K562 (cell line): ENCODE measurements at regions not wholly inside any gene's neighbourhood (a gene's known extent, or its start where the extent isn't known, plus 50 kb on each side); places are given as distances from the start of the nearest gene placed in this dataset.

Experiments used
- ATAC-seq: fragments of 200-7000 bp; cut with Tn5 transposase; 3 replicates; pipeline ENCODE4 v1.9.1; 2020; ENCODE audit warnings: moderate library complexity
- BruUV-seq: library from RNA; stranded (reverse); fragments of 400-500 nt; replicated peaks from 2 replicates; lab custom pipeline; 2021; lab: Mats Ljungman, UMichigan
- CTCF ChIA-PET: fragments of 300-600 bp; formaldehyde crosslinking; extraction: SDS; loops from one replicate; lab custom pipeline; 2021; ENCODE audit warnings: low intra/inter-chr PET ratio; lab: Yijun Ruan, JAX
- POLR2A ChIA-PET: fragments of 300-600, 350-650 bp; sonication (Branson Sonifier 250); formaldehyde crosslinking; extraction: SDS; loops from one replicate; lab custom pipeline; 2021; ENCODE audit warnings: antibody characterized with exemption, inconsistent platforms; lab: Yijun Ruan, JAX
- DNase-seq, 4 experiments: peaks; one replicate each; pipeline versions ENCODE4 v3.0.0 to v3.0.0-alpha.2; 2011 to 2018; ENCODE audit warnings: low spot score in 3 of 4, mixed read lengths in 3 of 4; ENCODE audit errors: extremely low read depth in 1 of 4
- FAIRE-seq: peaks from 2 replicates; lab custom pipeline; 2011; peaks lifted over from hg19 to GRCh38; lab: Jason Lieb, UNC
- H2AFZ ChIP-seq: 2 replicates; pipeline ENCODE4 v1.6.0; 2011; ENCODE audit warnings: low read depth, low read length, control low read depth, inconsistent platforms
- H3K27ac ChIP-seq: fragments of 200-600 bp; 3 replicates; pipeline ENCODE4 v1.8.0; 2011; ENCODE audit warnings: low read depth, mild to moderate bottlenecking, control low read depth, inconsistent platforms, low read length, moderate library complexity, mixed read lengths; ENCODE audit errors: extremely low read depth
- H3K27me3 ChIP-seq, 2 experiments: fragments of 300-600 bp in 1 of 2; 2 replicates in 1 of 2; 3 replicates in 1 of 2; pipeline versions ENCODE4 v1.6.0 to v1.8.0; 2011; ENCODE audit warnings: inconsistent platforms in 2 of 2, low read length in 2 of 2, mild to moderate bottlenecking in 1 of 2, mixed read lengths in 1 of 2, moderate library complexity in 1 of 2; ENCODE audit not compliant: control insufficient read depth in 2 of 2, insufficient read depth in 2 of 2
- H3K36me3 ChIP-seq: fragments of 300-600 bp; 3 replicates; pipeline ENCODE4 v1.8.0; 2011; ENCODE audit warnings: mild to moderate bottlenecking, low read length, inconsistent platforms; ENCODE audit not compliant: control insufficient read depth, insufficient read depth
- H3K4me1 ChIP-seq, 2 experiments: fragments of 200-600 bp in 1 of 2; replicated peaks in 1 of 2; 2 replicates in 1 of 2; 3 replicates in 1 of 2; pipeline versions ENCODE4 v1.5.1 to v1.8.0; 2011; ENCODE audit warnings: inconsistent platforms in 2 of 2, low read length in 2 of 2, mild to moderate bottlenecking in 1 of 2, mixed read lengths in 1 of 2, moderate library complexity in 1 of 2; ENCODE audit not compliant: control insufficient read depth in 2 of 2, insufficient read depth in 2 of 2
- H3K4me2 ChIP-seq: 2 replicates; pipeline ENCODE4 v1.6.1; 2011; ENCODE audit warnings: low read length, control low read depth, inconsistent platforms, mixed read lengths; ENCODE audit not compliant: insufficient read depth
- H3K4me3 ChIP-seq: fragments of 200-600 bp; sonication (generic), shearing (Covaris generic); 2 replicates; pipeline ENCODE4 v1.5.1; 2016; ENCODE audit warnings: control low read depth, inconsistent platforms
- H3K79me2 ChIP-seq: fragments of 200-600 bp; 3 replicates; pipeline ENCODE4 v1.8.0; 2011; ENCODE audit warnings: low read length, inconsistent platforms; ENCODE audit not compliant: control insufficient read depth, insufficient read depth
- H3K9ac ChIP-seq, 2 experiments: 2 replicates each; pipeline versions ENCODE4 v1.6.0 to v1.6.1; 2011; ENCODE audit warnings: low read depth in 2 of 2, low read length in 2 of 2, control low read depth in 1 of 2, inconsistent platforms in 1 of 2, mild to moderate bottlenecking in 1 of 2, mixed read lengths in 1 of 2; ENCODE audit not compliant: insufficient read depth in 1 of 2
- H3K9me1 ChIP-seq: one replicate; pipeline ENCODE4 v1.6.0; 2011; ENCODE audit warnings: inconsistent platforms, mild to moderate bottlenecking, low read length, moderate library complexity; ENCODE audit not compliant: control insufficient read depth, insufficient read depth
- H3K9me3 ChIP-seq: replicated peaks from 2 replicates; pipeline ENCODE4 v1.5.1; 2011; ENCODE audit warnings: low read depth, low read length, inconsistent platforms; ENCODE audit not compliant: control insufficient read depth, insufficient read depth
- H4K20me1 ChIP-seq: replicated peaks from 2 replicates; pipeline ENCODE4 v1.6.1; 2011; ENCODE audit warnings: low read length, inconsistent platforms, mixed read lengths; ENCODE audit not compliant: control insufficient read depth, insufficient read depth
- FOXJ3 ChIP-seq: sonication (generic); formaldehyde crosslinking; IDR thresholded peaks from 2 replicates; pipeline ENCODE4 v1.4.0; 2020; ENCODE audit warnings: mild to moderate bottlenecking, missing genetic modification reagents
- MLLT1 ChIP-seq, 2 experiments: fragments of 450-650 bp; IDR thresholded peaks; 2 replicates each; pipeline ENCODE4 v1.6.1; 2016
- SMARCE1 ChIP-seq: fragments of 450-650 bp; IDR thresholded peaks from 2 replicates; pipeline ENCODE4 v1.7.1; 2016; ENCODE audit warnings: mild to moderate bottlenecking
- TEAD2 ChIP-seq: fragments of 450-650 bp; IDR thresholded peaks from 2 replicates; pipeline ENCODE4 v1.6.1; 2016; ENCODE audit warnings: missing genetic modification characterization, control low read depth, missing compliant biosample characterization
- ZBTB8A ChIP-seq: fragments of 450-650 bp; IDR thresholded peaks from 2 replicates; pipeline ENCODE4 v1.6.1; 2018; ENCODE audit warnings: mild to moderate bottlenecking, moderate library complexity; ENCODE audit not compliant: partially characterized antibody
- ZNF282 ChIP-seq: sonication (generic); formaldehyde crosslinking; IDR thresholded peaks from 2 replicates; pipeline ENCODE4 v1.8.1; 2023; ENCODE audit warnings: missing genetic modification reagents
- ZNF311 ChIP-seq: fragments of 250-450 bp; sonication (Bioruptor Pico); IDR thresholded peaks from 2 replicates; pipeline ENCODE4 v1.4.0; 2020; ENCODE audit warnings: mild to moderate bottlenecking, moderate library complexity
- WGBS: fragments of 100-300 bp; shearing (Covaris generic); methylation state at CpG from one replicate; pipeline ENCODE4 v1.1.6; 2016; ENCODE audit warnings: low coverage, mixed read lengths; ENCODE audit not compliant: insufficient coverage; ENCODE audit errors: missing lambda C conversion rate; 5-methylcytosine and 5-hydroxymethylcytosine counted together
- in situ Hi-C: fragments of 300-500 bp; cut with MboI; formaldehyde crosslinking; loops from 4 replicates; pipeline ENCODE4 v1.15.0; 2018; ENCODE audit warnings: inconsistent platforms, mixed read lengths
- intact Hi-C: fragments of 100-400 bp; cut with micrococcal nuclease; formaldehyde crosslinking; loops from 2 replicates; pipeline ENCODE4 v1.14.2; 2022
- TF ChIP-seq, protein P1 (sequence below): fragments of 150-350 bp; IDR thresholded peaks from 2 replicates; pipeline ENCODE4 v1.6.1; 2014; ENCODE audit warnings: low read depth, mild to moderate bottlenecking, low read length, borderline replicate concordance

DNA sequence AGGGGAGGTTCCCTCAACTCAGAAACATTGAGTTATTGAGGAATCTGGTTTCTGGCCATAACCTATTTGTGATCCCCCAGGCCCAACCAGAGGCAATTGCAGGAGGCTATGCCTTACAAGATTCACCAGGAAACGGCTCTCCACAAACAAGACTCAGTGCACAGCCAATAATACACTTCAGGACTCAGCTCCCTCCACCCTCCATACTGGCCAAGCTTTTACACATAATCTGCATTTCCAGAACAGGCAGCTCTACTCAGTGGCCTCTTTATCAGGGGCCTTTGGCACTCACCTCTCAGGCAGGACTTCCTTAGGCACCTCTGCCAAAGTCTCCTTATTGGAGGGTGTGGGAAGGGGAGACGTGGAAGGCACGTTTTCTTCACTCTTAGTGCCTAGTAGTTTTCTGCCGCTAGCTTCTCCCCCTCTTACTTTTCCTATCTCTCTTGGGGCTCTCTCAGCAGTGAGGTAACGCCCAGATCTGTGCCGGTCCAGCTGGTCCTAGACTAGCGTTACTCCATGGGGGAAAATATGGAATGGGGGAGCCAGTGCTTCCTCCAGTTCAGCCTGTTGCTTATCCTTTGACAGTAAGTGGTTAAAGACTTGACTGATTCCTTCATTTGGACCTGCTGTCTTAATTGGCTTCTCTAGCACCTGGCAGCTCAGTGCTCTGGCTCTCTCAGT, 62.8 kb upstream of the ANO3 start:
- intact Hi-C loops: no loop called here
- no peaks in the 10 kb centered on the region for H3K36me3 ChIP-seq
- whole genome bisulfite sequencing: 2% methylated on average over 7 of the region's 7 CpGs
- no peak overlapping the region for H3K4me2 ChIP-seq
- H3K4me3 ChIP-seq: no peak overlapping the region
- CTCF ChIA-PET: no interaction called here
- FAIRE-seq: no peak
- no peaks in the 10 kb centered on the region for H3K27me3 ChIP-seq
- no peak for DNase-seq
- no peaks in the 10 kb centered on the region for H3K9me1 ChIP-seq
- H4K20me1 ChIP-seq: no peaks in the 10 kb centered on the region
- POLR2A ChIA-PET: no interaction called here
- ATAC-seq: no peak
- H2AFZ ChIP-seq: no peak overlapping the region
- no peaks in the 10 kb centered on the region for H3K79me2 ChIP-seq
- no peaks in the 10 kb centered on the region for H3K4me1 ChIP-seq
- H3K9me3 ChIP-seq: no peaks in the 10 kb centered on the region
- no peak overlapping the region for H3K9ac ChIP-seq
- no TSS peak for BruUV-seq
- no peak overlapping the region for H3K27ac ChIP-seq
- in situ Hi-C loops: no loop called here
- TF ChIP-seq TEAD2 (tag) (no peak), ZNF311 (CRISPR knock-in tag) (no peak), ZBTB8A (no peak), MLLT1 (IDR thresholded peaks at IDR 0.05) (no peak), SMARCE1 (no peak), ZNF282 (no peak), FOXJ3 (no peak)
- TF ChIP-seq, protein P1, sequence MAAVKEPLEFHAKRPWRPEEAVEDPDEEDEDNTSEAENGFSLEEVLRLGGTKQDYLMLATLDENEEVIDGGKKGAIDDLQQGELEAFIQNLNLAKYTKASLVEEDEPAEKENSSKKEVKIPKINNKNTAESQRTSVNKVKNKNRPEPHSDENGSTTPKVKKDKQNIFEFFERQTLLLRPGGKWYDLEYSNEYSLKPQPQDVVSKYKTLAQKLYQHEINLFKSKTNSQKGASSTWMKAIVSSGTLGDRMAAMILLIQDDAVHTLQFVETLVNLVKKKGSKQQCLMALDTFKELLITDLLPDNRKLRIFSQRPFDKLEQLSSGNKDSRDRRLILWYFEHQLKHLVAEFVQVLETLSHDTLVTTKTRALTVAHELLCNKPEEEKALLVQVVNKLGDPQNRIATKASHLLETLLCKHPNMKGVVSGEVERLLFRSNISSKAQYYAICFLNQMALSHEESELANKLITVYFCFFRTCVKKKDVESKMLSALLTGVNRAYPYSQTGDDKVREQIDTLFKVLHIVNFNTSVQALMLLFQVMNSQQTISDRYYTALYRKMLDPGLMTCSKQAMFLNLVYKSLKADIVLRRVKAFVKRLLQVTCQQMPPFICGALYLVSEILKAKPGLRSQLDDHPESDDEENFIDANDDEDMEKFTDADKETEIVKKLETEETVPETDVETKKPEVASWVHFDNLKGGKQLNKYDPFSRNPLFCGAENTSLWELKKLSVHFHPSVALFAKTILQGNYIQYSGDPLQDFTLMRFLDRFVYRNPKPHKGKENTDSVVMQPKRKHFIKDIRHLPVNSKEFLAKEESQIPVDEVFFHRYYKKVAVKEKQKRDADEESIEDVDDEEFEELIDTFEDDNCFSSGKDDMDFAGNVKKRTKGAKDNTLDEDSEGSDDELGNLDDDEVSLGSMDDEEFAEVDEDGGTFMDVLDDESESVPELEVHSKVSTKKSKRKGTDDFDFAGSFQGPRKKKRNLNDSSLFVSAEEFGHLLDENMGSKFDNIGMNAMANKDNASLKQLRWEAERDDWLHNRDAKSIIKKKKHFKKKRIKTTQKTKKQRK: no peak
